ENCODE measurements at regions not wholly inside any gene's neighbourhood (a gene's known extent, or its start where the extent isn't known, plus 50 kb on each side); places are given as distances from the start of the nearest gene placed in this dataset.

- TF ChIP-seq POLR2AphosphoS5 (IDR thresholded peaks at IDR 0.05; ENCODE audit: low read depth, low read length): no peak
- TF ChIP-seq REST (IDR thresholded peaks at IDR 0.05; ENCODE audit: insufficient read depth in 1 of 2, low read depth in 2 of 2, low read length in 2 of 2): no peak
These were observed 291.4 kb downstream of the SH2D4B start for GRCh38 chr10:80829151-80829550.

Data from PFSK-1 (cell line).